Large intestine (tissue), 3 donors: ENCODE measurements at regions not wholly inside any gene's neighbourhood (a gene's known extent, or its start where the extent isn't known, plus 50 kb on each side); places are given as distances from the start of the nearest gene placed in this dataset.

Experiments used
- DNase-seq, 2 donors: peaks; one replicate each; pipeline versions ENCODE4 v3.0.0 to v3.0.0-alpha.2; 2013
- H3K27ac ChIP-seq: one replicate; pipeline ENCODE4 v1.5.1; 2013; ENCODE audit warnings: low read length
- H3K27me3 ChIP-seq: 2 replicates; pipeline ENCODE4 v1.6.1; 2013; ENCODE audit warnings: low read length; ENCODE audit not compliant: control insufficient read depth, insufficient read depth
- H3K36me3 ChIP-seq: 2 replicates; pipeline ENCODE4 v1.6.1; 2013; ENCODE audit warnings: low read length; ENCODE audit not compliant: control insufficient read depth, insufficient read depth
- H3K4me1 ChIP-seq: one replicate; pipeline ENCODE4 v1.6.1; 2013; ENCODE audit warnings: low read length; ENCODE audit not compliant: control insufficient read depth, insufficient read depth
- H3K4me3 ChIP-seq: one replicate; pipeline ENCODE4 v1.5.1; 2013; ENCODE audit warnings: low read length
- H3K9me3 ChIP-seq: one replicate; pipeline ENCODE4 v1.6.1; 2013; ENCODE audit warnings: mild to moderate bottlenecking, low read depth, low read length, moderate library complexity; ENCODE audit not compliant: control insufficient read depth
- WGBS: methylation state at CpG from one replicate; pipeline ENCODE4 v1.1.5; 2013; ENCODE audit warnings: low lambda C conversion rate; ENCODE audit not compliant: insufficient coverage; 5-methylcytosine and 5-hydroxymethylcytosine counted together

GRCh38 chr6:14861491-14861943, 384.4 kb upstream of the JARID2 start:
- DNase-seq: no peak
- no CpG with 5 or more reads among the region's 4 CpGs for WGBS
- H3K4me1 ChIP-seq: peaks cover 3% of the 10 kb centered on the region

DNA sequence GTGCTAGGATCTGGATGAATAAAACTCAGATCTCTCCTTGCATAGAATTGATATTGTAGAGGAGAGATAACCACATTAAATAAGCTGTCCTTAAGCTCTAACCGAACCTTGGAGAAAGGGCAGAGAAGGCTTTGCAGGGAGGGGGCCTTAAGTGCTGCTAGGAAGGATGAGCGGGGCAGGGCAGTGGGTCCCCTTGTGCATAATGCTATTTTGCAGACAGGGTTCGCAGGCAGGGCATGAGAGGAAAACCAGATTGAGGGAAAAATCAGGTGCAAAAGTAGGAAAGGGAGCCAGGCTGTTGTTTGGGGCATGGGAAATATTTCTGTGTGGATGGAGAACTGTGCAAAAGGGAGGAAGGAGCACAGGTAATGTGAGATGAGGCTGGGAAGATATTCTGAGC, 383.0 kb upstream of the JARID2 start:
- WGBS: 100% methylated on average over 2 of the region's 3 CpGs
- Histone ChIP-seq H3K27me3 (no peaks in the 10 kb centered on the region), H3K4me3 (no peak overlapping the region), H3K27ac (no peak overlapping the region), H3K36me3 (no peaks in the 10 kb centered on the region), H3K4me1 (peaks cover 3% of the 10 kb centered on the region), H3K9me3 (no peaks in the 10 kb centered on the region)
- no peak for DNase-seq

More at GRCh38 chr6:14861491-14861943, 384.4 kb upstream of the JARID2 start:
- Histone ChIP-seq H3K27ac (no peak overlapping the region), H3K4me3 (no peak overlapping the region), H3K36me3 (no peaks in the 10 kb centered on the region), H3K27me3 (no peaks in the 10 kb centered on the region), H3K9me3 (no peaks in the 10 kb centered on the region)

GRCh38 chr6:14863902-14864850, 381.7 kb upstream of the JARID2 start:
- peak in 1 of 2 donors; percentile 36 for DNase-seq
- H3K9me3 ChIP-seq: no peaks in the 10 kb centered on the region
- H3K4me1 ChIP-seq: peaks cover 3% of the 10 kb centered on the region
- H3K27me3 ChIP-seq: no peaks in the 10 kb centered on the region
- H3K27ac ChIP-seq: no peak overlapping the region
- 68% methylated on average over 5 of the region's 14 CpGs for WGBS
- H3K36me3 ChIP-seq: no peaks in the 10 kb centered on the region
- no peak overlapping the region for H3K4me3 ChIP-seq

GRCh38 chr6:14865531-14866100, 380.3 kb upstream of the JARID2 start:
- no peak for DNase-seq
- H3K4me3 ChIP-seq: no peak overlapping the region
- no peaks in the 10 kb centered on the region for H3K36me3 ChIP-seq
- no peaks in the 10 kb centered on the region for H3K27me3 ChIP-seq
- H3K27ac ChIP-seq: peak overlapping the region; percentile 5
- peaks cover 3% of the 10 kb centered on the region for H3K4me1 ChIP-seq
- no peaks in the 10 kb centered on the region for H3K9me3 ChIP-seq
- 80% methylated on average over 1 of the region's 5 CpGs for WGBS

- Histone ChIP-seq H3K27ac (no peak overlapping the region), H3K9me3 (no peaks in the 10 kb centered on the region), H3K27me3 (no peaks in the 10 kb centered on the region), H3K36me3 (no peaks in the 10 kb centered on the region), H3K4me3 (no peak overlapping the region), H3K4me1 (peaks cover 3% of the 10 kb centered on the region)
- DNase-seq: no peak
- WGBS: no CpG with 5 or more reads among the region's 1 CpG
Observed at GRCh38 chr6:14867802-14868201, 378.1 kb upstream of the JARID2 start.

GRCh38 chr6:14871221-14871620, 374.6 kb upstream of the JARID2 start:
- H3K27ac ChIP-seq: no peak overlapping the region
- peaks cover 9% of the 10 kb centered on the region for H3K4me1 ChIP-seq
- no peaks in the 10 kb centered on the region for H3K9me3 ChIP-seq
- H3K36me3 ChIP-seq: no peaks in the 10 kb centered on the region
- no peak overlapping the region for H3K4me3 ChIP-seq
- H3K27me3 ChIP-seq: no peaks in the 10 kb centered on the region
- 100% methylated on average over 1 of the region's 5 CpGs for WGBS
- no peak for DNase-seq

GRCh38 chr6:14873101-14873500, 372.8 kb upstream of the JARID2 start:
- no peak for DNase-seq
- Histone ChIP-seq H3K27me3 (no peaks in the 10 kb centered on the region), H3K36me3 (no peaks in the 10 kb centered on the region), H3K4me3 (no peak overlapping the region), H3K9me3 (peaks cover 2% of the 10 kb centered on the region), H3K27ac (no peak overlapping the region), H3K4me1 (peaks cover 9% of the 10 kb centered on the region)
- WGBS: no CpG with 5 or more reads among the region's 2 CpGs

DNA sequence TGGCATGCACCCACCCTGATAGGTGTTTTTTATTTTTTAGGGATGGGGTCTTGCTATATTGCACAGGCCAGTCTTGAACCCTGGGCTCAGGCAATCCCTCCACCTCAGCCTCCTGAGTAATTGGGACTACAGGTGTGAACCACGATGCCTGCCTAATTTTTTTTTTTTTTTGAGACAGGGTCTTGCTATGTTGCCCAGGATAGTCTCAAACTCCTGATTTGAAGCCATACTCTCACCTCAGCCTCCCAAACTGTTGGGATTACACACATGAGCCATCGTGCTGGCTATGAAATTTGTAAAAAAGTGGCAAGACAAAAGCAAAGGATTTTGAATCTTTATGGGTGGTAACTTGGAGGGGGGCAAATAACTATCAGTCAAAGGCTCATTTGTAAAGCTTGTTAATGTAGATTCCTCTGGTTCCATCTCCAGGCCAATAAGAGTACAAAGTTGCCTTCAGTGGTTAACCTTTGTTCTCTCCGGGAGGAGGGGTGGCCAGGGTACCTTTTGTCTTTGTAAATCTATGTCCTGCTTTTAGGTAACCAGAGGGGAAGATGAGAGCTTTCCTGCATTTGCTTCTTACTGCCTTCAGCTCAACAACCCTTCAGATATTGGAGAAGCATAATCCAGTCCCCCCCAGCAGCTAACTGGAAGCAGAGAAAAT, 372.0 kb upstream of the JARID2 start:
- Histone ChIP-seq H3K27ac (no peak overlapping the region), H3K9me3 (peaks cover 2% of the 10 kb centered on the region), H3K4me1 (peaks cover 9% of the 10 kb centered on the region), H3K4me3 (no peak overlapping the region), H3K36me3 (no peaks in the 10 kb centered on the region), H3K27me3 (no peaks in the 10 kb centered on the region)
- DNase-seq: peak in 1 of 2 donors; percentile 62
- WGBS: 40% methylated on average over 1 of the region's 3 CpGs

DNA sequence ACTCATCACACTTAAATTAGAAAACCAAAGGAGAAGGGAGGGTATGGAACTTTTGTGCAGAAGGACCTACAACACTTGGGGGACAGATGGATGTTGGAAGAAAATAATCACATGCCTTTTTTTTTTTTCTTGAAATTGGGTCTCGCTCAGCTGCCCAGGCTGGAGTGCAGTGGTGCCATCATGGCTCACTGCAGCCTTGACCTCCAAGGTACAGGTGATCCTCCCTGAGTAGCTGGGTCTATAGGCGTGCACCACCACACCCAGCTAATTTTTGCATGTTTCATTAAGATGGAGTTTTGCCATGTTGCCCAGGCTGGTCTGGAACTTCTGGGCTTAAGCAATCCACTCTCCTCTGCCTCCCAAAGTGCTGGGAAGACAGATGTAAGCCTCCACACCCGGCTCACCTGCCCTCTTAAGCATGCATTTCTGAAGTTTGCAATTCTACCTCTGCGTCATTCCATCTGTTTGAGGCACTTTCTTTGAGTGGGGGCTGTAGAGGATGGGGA, 370.8 kb upstream of the JARID2 start:
- no CpG with 5 or more reads among the region's 4 CpGs for WGBS
- no peak overlapping the region for H3K27ac ChIP-seq
- H3K9me3 ChIP-seq: peaks cover 2% of the 10 kb centered on the region
- peaks cover 9% of the 10 kb centered on the region for H3K4me1 ChIP-seq
- no peak for DNase-seq
- no peaks in the 10 kb centered on the region for H3K27me3 ChIP-seq
- no peaks in the 10 kb centered on the region for H3K36me3 ChIP-seq
- no peak overlapping the region for H3K4me3 ChIP-seq

GRCh38 chr6:14875481-14876063, 370.3 kb upstream of the JARID2 start:
- Histone ChIP-seq H3K4me1 (peaks cover 9% of the 10 kb centered on the region), H3K36me3 (no peaks in the 10 kb centered on the region), H3K9me3 (peaks cover 2% of the 10 kb centered on the region), H3K27me3 (no peaks in the 10 kb centered on the region), H3K4me3 (no peak overlapping the region), H3K27ac (no peak overlapping the region)
- 60% methylated on average over 1 of the region's 6 CpGs for WGBS
- no peak for DNase-seq
